ENCODE measurements at regions not wholly inside any gene's neighbourhood (a gene's known extent, or its start where the extent isn't known, plus 50 kb on each side); places are given as distances from the start of the nearest gene placed in this dataset.
"Not testable (repeated sequence)": the region's sequence is repeated elsewhere in the genome, so short reads cannot be mapped to it uniquely, and the experiment has no call there.

DNA sequence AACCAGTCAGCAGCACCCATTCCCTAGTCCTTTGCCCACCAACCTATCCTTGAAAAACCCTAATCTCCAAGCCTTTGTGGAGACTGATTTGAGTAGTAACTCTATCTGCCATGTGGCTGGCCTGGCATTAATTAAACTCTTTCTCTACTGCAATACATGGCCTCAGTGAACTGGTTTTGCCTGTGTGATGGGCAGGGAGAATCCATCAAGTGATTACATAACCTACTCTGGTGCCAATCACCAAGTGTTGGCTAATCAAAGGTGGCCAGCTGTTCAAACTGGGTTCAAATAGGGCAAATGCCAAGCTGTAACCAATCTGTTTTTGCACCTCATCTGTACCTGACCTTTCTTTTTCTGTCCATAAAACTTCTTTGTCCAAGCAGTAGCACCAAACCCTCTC lies 139.8 kb upstream of the XPO1 start:
- no peak overlapping the region for H3K27ac ChIP-seq (ENCODE audit: low read depth, low read length, severe bottlenecking)

DNA sequence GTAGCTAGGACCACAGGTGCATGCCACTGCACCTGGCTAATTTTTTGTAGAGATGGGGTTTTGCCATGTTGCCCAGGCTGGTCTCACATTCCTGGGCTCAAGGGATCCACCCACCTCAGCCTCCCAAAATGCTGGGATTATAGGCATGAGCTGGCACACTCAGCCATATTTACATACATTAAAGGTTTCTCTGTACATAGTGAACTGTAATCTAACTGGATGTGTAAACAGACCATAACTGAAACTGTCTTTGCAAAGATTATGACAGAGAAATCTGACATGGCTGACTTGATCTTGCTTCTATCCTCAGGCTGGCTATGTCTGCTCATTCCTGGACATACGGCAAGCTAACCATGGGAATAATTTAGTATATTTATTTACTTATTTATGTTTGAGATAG lies 139.2 kb upstream of the XPO1 start:
- no peak overlapping the region for H3K27ac ChIP-seq (ENCODE audit: low read depth, low read length, severe bottlenecking)
- H3K36me3 ChIP-seq (ENCODE audit: control insufficient read depth, insufficient read depth, low read length), result no peaks in the 10 kb centered on the region
- no peak overlapping the region for H3K4me3 ChIP-seq (ENCODE audit: extremely low read depth, insufficient read depth, low read length, poor library complexity, severe bottlenecking)
- peaks cover 18% of the 10 kb centered on the region for H3K9me3 ChIP-seq (ENCODE audit: control insufficient read depth, low read length)
- WGBS, 2 experiments (ENCODE audit: insufficient coverage in 2 of 2), result no CpG with 5 or more reads among the region's 1 CpG
- H3K4me1 ChIP-seq (ENCODE audit: control insufficient read depth, insufficient read depth, low read length, poor library complexity, severe bottlenecking), result no peaks in the 10 kb centered on the region

More for the DNA sequence above, 139.8 kb upstream of the XPO1 start:
- Histone ChIP-seq H3K36me3 (ENCODE audit: control insufficient read depth, insufficient read depth, low read length) (no peaks in the 10 kb centered on the region), H3K4me3 (ENCODE audit: extremely low read depth, insufficient read depth, low read length, poor library complexity, severe bottlenecking) (no peak overlapping the region), H3K9me3 (ENCODE audit: control insufficient read depth, low read length) (peaks cover 18% of the 10 kb centered on the region), H3K4me1 (ENCODE audit: control insufficient read depth, insufficient read depth, low read length, poor library complexity, severe bottlenecking) (no peaks in the 10 kb centered on the region)

DNA sequence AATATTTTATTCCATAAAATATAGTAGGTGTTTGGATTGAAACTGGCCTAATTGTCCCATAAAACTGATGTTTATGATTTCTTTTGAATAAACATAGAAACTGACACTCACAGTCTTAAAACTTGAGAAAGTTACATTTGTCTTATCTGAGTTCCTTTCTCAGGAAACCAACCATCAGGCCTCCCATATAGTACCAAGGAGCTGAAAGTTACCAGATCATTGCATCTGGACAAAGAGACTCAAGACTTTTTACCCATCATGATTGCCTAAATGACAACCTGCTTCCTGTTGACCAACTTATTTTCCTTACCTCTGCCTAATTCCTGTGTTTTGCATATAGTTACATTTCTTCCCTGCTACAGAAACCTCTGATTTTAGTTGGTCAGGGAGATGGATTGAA lies 137.0 kb upstream of the XPO1 start:
- no peak overlapping the region for H3K4me3 ChIP-seq (ENCODE audit: extremely low read depth, insufficient read depth, low read length, poor library complexity, severe bottlenecking)
- no peaks in the 10 kb centered on the region for H3K36me3 ChIP-seq (ENCODE audit: control insufficient read depth, insufficient read depth, low read length)
- no peak overlapping the region for H3K27ac ChIP-seq (ENCODE audit: low read depth, low read length, severe bottlenecking)
- peaks cover 18% of the 10 kb centered on the region for H3K9me3 ChIP-seq (ENCODE audit: control insufficient read depth, low read length)
- H3K4me1 ChIP-seq (ENCODE audit: control insufficient read depth, insufficient read depth, low read length, poor library complexity, severe bottlenecking), result peaks cover 5% of the 10 kb centered on the region

DNA sequence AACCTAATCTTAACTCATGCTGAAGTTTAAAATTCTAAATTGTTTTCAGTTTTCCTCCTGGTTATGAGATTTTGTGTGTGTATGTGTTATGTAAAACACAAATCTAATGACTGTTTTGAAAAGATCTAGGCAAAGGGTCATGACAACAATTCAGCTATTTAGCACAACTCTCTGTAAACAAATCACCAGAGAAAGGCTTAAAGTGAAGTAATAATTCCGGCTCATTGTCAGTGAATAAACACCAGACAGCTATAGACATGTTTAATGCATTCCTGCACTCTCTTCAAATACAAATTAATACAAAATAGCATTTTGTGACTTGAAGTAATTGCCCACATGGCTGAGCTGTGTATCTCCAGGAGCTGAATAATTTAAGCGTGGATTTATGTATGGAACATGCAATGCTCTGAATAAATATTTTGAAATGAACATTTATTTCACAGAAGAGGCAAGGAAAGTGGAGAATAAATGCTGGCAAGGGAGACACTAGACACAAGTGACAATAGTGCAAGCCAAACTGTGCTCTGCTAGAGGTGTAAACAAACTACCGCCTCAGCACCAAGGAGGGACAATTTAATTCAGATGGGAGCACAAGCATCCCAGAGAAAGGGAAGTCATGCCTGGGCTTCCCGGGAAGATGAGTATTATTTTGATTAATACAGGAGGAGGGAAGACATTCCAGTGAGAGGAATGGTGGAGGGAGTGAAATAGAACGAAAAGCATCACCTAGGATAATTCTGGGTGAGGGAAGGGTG lies 133.6 kb upstream of the XPO1 start:
- Histone ChIP-seq H3K27ac (ENCODE audit: low read depth, low read length, severe bottlenecking) (no peak overlapping the region), H3K36me3 (ENCODE audit: control insufficient read depth, insufficient read depth, low read length) (no peaks in the 10 kb centered on the region), H3K9me3 (ENCODE audit: control insufficient read depth, low read length) (peaks cover 18% of the 10 kb centered on the region), H3K4me3 (ENCODE audit: extremely low read depth, insufficient read depth, low read length, poor library complexity, severe bottlenecking) (no peak overlapping the region), H3K4me1 (ENCODE audit: control insufficient read depth, insufficient read depth, low read length, poor library complexity, severe bottlenecking) (peaks cover 5% of the 10 kb centered on the region)
- WGBS, 2 experiments (ENCODE audit: insufficient coverage in 2 of 2), result 73 to 79% methylated on average over 3 of the region's 5 CpGs

DNA sequence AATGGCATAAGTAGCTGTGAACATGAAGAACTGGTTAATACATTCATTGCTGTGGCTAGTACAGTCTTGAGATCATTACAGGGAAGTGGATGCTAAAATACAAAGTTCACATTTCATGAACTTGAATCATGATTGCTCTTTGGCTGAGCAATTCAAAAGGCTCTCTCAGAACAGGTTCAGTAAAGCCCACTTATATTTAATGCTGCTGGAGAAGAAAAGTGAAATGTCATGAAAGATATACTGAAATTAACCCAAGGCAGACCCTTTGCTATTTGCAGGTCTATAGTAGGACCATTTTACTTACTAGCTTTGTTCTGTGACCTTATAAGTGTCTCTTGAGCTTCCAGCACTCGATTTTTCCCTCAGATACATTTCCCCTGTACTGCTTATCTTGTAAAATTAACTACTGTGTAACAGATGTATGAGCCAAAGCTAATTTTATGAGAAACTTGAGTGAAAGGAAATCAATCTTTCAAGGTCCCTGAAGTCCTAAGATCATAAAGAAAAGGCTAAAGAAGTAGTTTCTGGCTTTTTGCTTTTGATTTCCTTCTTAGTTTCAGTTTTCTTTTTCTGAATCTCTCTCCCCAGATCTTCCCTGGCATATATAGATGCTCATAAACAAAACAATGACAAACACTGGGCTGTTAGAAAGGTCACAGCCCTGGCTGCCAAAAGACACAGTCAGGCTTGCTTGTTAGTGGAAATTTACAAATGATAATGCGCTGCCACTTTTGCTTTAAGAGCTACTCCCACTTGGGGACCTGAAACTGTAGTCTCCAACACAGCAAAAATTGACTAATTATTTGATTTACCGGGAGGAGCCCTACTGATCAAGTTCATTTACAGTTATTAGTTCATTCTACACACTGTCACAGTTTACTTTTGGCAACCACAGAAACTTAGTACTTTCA lies 132.7 kb upstream of the XPO1 start:
- 33 to 57% methylated on average over 1 of the region's 3 CpGs for WGBS, 2 experiments (ENCODE audit: insufficient coverage in 2 of 2)
- Histone ChIP-seq H3K9me3 (ENCODE audit: control insufficient read depth, low read length) (peaks cover 16% of the 10 kb centered on the region), H3K36me3 (ENCODE audit: control insufficient read depth, insufficient read depth, low read length) (no peaks in the 10 kb centered on the region), H3K4me1 (ENCODE audit: control insufficient read depth, insufficient read depth, low read length, poor library complexity, severe bottlenecking) (peaks cover 5% of the 10 kb centered on the region), H3K27ac (ENCODE audit: low read depth, low read length, severe bottlenecking) (peak overlapping the region; percentile 33), H3K4me3 (ENCODE audit: extremely low read depth, insufficient read depth, low read length, poor library complexity, severe bottlenecking) (no peak overlapping the region)

DNA sequence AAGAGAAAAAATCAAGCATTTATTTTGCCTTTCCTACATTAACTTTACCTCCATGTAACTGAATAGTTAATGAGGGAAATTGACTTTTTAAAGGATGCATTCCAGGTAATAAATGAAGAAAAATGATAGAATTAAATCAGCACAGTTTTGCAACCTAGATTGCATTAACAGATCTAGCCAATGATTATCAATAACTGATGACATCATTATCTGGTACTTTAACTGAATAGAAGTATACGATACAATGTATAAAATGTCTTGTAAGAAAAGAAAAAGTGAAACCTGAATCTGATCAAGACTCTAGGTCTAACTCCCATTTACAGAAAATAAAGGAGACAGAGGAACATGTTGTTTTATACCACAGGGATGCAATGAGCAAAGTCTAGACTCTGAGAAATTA lies 126.0 kb upstream of the XPO1 start:
- Histone ChIP-seq H3K27ac (ENCODE audit: low read depth, low read length, severe bottlenecking) (no peak overlapping the region), H3K9me3 (ENCODE audit: control insufficient read depth, low read length) (no peaks in the 10 kb centered on the region), H3K36me3 (ENCODE audit: control insufficient read depth, insufficient read depth, low read length) (no peaks in the 10 kb centered on the region), H3K4me3 (ENCODE audit: extremely low read depth, insufficient read depth, low read length, poor library complexity, severe bottlenecking) (no peak overlapping the region), H3K4me1 (ENCODE audit: control insufficient read depth, insufficient read depth, low read length, poor library complexity, severe bottlenecking) (no peaks in the 10 kb centered on the region)
- WGBS, 2 experiments (ENCODE audit: insufficient coverage in 2 of 2), result no CpG with 5 or more reads among the region's 1 CpG

DNA sequence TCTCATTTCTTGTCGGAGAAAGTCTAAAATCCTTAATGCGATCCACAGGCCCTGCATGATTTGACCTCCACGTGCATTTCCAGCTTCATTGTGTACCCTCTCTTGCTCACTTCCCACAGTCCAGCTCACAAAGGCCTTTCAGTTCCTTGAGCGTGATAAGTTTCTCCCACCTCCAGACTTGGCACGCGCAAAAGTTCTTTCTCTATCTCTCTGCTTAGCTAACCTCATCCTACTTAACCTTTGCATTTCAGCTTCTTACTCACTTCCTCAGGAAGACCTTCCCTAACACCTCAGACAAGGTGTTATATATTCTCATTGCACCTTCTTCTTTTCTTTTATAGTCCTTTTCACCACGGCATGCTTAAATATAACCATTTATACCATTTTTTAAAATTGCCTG lies 124.8 kb upstream of the XPO1 start:
- H3K9me3 ChIP-seq (ENCODE audit: control insufficient read depth, low read length), result no peaks in the 10 kb centered on the region
- H3K36me3 ChIP-seq (ENCODE audit: control insufficient read depth, insufficient read depth, low read length), result no peaks in the 10 kb centered on the region
- WGBS, 2 experiments (ENCODE audit: insufficient coverage in 2 of 2), result 89 to 98% methylated on average over 5 to 6 of the region's 7 CpGs
- H3K27ac ChIP-seq (ENCODE audit: low read depth, low read length, severe bottlenecking), result no peak overlapping the region
- H3K4me3 ChIP-seq (ENCODE audit: extremely low read depth, insufficient read depth, low read length, poor library complexity, severe bottlenecking), result no peak overlapping the region
- no peaks in the 10 kb centered on the region for H3K4me1 ChIP-seq (ENCODE audit: control insufficient read depth, insufficient read depth, low read length, poor library complexity, severe bottlenecking)

DNA sequence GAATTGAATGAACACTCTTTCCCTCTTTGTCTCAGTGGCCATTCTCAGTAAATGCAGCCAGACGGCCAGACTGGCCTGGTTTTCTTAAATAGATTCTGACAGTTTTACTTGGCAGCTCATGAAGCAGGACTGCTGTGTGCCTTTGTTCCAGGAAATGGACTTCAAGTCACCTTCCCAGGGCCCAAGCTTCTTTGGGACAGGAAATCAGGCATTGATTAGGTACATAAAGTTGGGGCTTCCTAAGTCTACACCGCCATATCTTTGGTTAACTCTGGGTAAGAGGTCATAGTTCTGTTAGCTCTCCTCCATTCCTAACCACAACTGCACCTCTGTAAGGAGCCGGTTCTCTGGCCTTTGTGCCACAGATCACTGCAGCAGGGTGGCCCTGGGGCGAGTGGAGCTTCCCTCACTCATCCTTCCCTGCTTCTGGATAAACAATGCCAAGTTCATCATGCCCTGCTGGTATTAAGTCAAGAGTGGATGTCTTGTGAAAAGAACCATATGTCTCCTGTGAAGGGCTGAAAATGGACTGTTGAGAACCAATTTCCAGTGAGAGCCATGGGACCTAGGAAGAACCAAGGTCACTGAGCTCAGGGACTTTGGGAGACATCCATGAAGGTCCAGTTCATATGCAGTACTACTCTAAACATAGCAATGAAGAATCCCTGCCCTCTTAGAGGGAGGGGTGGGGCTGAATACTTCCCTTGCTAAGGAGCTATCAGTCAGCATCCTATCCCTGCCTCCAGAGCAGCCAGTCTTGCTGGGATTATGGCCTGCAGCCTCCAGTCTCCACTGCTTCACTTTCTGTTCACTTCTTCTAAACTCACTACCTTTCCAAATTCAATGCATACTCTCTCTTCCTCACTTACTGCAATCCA lies 122.6 kb upstream of the XPO1 start:
- H3K36me3 ChIP-seq (ENCODE audit: control insufficient read depth, insufficient read depth, low read length), result no peaks in the 10 kb centered on the region
- WGBS, 2 experiments (ENCODE audit: insufficient coverage in 2 of 2), result 52 to 83% methylated on average over 1 to 2 of the region's 4 CpGs
- H3K9me3 ChIP-seq (ENCODE audit: control insufficient read depth, low read length), result no peaks in the 10 kb centered on the region
- H3K4me3 ChIP-seq (ENCODE audit: extremely low read depth, insufficient read depth, low read length, poor library complexity, severe bottlenecking), result no peak overlapping the region
- no peaks in the 10 kb centered on the region for H3K4me1 ChIP-seq (ENCODE audit: control insufficient read depth, insufficient read depth, low read length, poor library complexity, severe bottlenecking)
- H3K27ac ChIP-seq (ENCODE audit: low read depth, low read length, severe bottlenecking), result no peak overlapping the region

DNA sequence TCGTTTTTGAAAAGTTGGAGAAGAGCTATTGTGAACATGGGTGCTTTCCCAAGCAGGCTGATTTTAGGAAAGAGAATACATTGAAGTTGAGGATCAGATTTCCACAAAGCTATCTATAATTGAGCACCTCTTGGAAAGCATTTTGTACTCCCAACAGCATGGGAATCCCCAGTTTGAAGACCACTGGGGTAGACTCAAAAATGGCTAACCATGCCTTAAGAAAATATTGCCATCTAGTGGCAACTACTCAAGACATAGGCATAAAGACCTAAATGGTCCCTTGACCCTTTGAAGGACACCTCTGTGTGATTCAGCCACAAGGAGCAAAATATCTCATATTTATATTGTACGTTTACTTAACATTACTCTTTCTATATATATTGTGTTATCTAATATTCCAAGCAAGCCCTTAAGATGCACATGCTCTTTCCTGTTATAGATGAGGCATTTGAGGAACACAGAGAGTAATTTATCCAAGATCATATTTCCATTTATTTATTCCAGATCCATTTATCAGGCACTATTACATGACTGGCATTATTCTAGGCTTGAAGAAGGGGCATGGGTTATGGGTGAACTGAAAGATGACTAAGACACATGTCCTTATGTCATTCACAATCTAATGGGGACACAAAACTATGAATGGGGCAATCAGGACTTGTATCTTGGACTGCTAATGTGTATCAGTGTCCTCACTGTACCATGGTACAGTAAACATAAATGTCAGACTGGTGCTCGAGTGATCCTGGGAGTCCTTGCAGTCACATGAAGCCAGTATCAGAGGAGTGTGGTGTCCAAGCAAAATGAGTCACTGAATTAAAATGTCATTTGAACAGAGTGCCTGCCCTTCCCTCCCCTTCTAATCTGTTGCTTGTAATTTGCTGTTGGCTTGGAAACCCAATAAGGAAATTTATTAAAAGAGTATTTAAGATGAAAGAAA lies 121.0 kb upstream of the XPO1 start:
- WGBS, 2 experiments (ENCODE audit: insufficient coverage in 2 of 2), result 62 to 77% methylated on average over 2 of the region's 3 CpGs
- no peaks in the 10 kb centered on the region for H3K9me3 ChIP-seq (ENCODE audit: control insufficient read depth, low read length)
- H3K27ac ChIP-seq (ENCODE audit: low read depth, low read length, severe bottlenecking), result no peak overlapping the region
- no peaks in the 10 kb centered on the region for H3K36me3 ChIP-seq (ENCODE audit: control insufficient read depth, insufficient read depth, low read length)
- H3K4me3 ChIP-seq (ENCODE audit: extremely low read depth, insufficient read depth, low read length, poor library complexity, severe bottlenecking), result no peak overlapping the region
- no peaks in the 10 kb centered on the region for H3K4me1 ChIP-seq (ENCODE audit: control insufficient read depth, insufficient read depth, low read length, poor library complexity, severe bottlenecking)

DNA sequence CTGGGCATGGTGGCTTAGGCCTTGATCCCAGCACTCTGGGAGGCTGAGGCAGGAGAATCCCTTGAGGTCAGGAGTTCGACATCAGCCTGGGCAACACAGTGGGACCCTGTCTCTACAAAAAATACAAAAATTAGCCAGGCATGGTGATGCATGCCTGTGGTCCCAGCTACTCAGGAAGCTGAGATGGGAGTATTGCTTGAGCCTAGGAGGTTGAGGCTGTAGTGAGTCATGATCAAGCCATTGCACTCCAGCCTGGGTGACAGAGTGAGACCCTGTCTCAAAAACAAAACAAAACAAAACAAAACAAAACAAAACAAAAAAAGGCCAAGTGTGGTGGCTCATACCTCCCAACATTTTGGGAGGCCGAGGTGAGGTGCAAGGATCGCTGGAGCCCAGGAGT lies 111.8 kb upstream of the XPO1 start:
- not testable (repeated sequence) for H3K27ac ChIP-seq (ENCODE audit: low read depth, low read length, severe bottlenecking); H3K4me1 ChIP-seq (ENCODE audit: control insufficient read depth, insufficient read depth, low read length, poor library complexity, severe bottlenecking); H3K36me3 ChIP-seq (ENCODE audit: control insufficient read depth, insufficient read depth, low read length); H3K4me3 ChIP-seq (ENCODE audit: extremely low read depth, insufficient read depth, low read length, poor library complexity, severe bottlenecking)
- 88 to 89% methylated on average over 2 to 3 of the region's 3 CpGs for WGBS, 2 experiments (ENCODE audit: insufficient coverage in 2 of 2)
- H3K9me3 ChIP-seq (ENCODE audit: control insufficient read depth, low read length), result peaks cover 18% of the 10 kb centered on the region

Measured in mesodermal cell (in vitro differentiated cells).